ENCODE measurements at regions not wholly inside any gene's neighbourhood (a gene's known extent, or its start where the extent isn't known, plus 50 kb on each side); places are given as distances from the start of the nearest gene placed in this dataset.

GRCh38 chr20:37577981-37578380, 50.3 kb upstream of the BLCAP start:
- dilution Hi-C loops (cut with MboI; ENCODE audit: extremely low pct_ligation_motif_present, low sequenced_read_pairs), result no loop called here
- BruUV-seq (replicated peaks), result no TSS peak
- intact Hi-C loops (cut with micrococcal nuclease), result loop anchor here (10.0 kb wide), 1 partner anchor 903 kb away; no protein-coding TSS in a partner anchor
- DNase-seq (ENCODE audit: low read depth, low spot score), result no peak
- H3K79me2 ChIP-seq (ENCODE audit: control insufficient read depth, insufficient read depth, low read length), result no peaks in the 10 kb centered on the region
- FAIRE-seq, result no peak
- no peaks in the 10 kb centered on the region for H3K9me1 ChIP-seq (replicated peaks; ENCODE audit: control insufficient read depth, extremely low read depth, insufficient read depth, low read length)
- ChIA-PET CTCF (no interaction called here), POLR2A (no interaction called here)
- no peak overlapping the region for H3K27ac ChIP-seq (ENCODE audit: insufficient read depth, low read depth, low read length)
- H3K36me3 ChIP-seq (ENCODE audit: control insufficient read depth in 2 of 2, extremely low read depth in 1 of 2, insufficient read depth in 2 of 2, low read length in 2 of 2), result no peaks in the 10 kb centered on the region
- H3K4me1 ChIP-seq (ENCODE audit: control insufficient read depth, extremely low read depth, insufficient read depth, low read length), result no peaks in the 10 kb centered on the region
- TF ChIP-seq MYC (IDR thresholded peaks at IDR 0.05; ENCODE audit: low read depth, low read length) (no peak), POLR2A (IDR thresholded peaks at IDR 0.05; ENCODE audit: low read depth, low read length) (no peak), JUN (IDR thresholded peaks at IDR 0.05; ENCODE audit: borderline replicate concordance, insufficient read depth, insufficient read length, low read depth) (no peak)
- TF ChIP-seq, protein P1, sequence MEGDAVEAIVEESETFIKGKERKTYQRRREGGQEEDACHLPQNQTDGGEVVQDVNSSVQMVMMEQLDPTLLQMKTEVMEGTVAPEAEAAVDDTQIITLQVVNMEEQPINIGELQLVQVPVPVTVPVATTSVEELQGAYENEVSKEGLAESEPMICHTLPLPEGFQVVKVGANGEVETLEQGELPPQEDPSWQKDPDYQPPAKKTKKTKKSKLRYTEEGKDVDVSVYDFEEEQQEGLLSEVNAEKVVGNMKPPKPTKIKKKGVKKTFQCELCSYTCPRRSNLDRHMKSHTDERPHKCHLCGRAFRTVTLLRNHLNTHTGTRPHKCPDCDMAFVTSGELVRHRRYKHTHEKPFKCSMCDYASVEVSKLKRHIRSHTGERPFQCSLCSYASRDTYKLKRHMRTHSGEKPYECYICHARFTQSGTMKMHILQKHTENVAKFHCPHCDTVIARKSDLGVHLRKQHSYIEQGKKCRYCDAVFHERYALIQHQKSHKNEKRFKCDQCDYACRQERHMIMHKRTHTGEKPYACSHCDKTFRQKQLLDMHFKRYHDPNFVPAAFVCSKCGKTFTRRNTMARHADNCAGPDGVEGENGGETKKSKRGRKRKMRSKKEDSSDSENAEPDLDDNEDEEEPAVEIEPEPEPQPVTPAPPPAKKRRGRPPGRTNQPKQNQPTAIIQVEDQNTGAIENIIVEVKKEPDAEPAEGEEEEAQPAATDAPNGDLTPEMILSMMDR (IDR thresholded peaks at IDR 0.05; ENCODE audit: extremely low read depth in 1 of 2, insufficient read depth in 1 of 2, low read depth in 1 of 2, low read length in 2 of 2), result no peak
- no peaks in the 10 kb centered on the region for H3K9me3 ChIP-seq (replicated peaks; ENCODE audit: control insufficient read depth, insufficient read depth, low read length)
- H3K4me3 ChIP-seq (replicated peaks in 1 of 3; ENCODE audit: insufficient read depth in 1 of 3, low read depth in 1 of 3, low read length in 3 of 3), result no peak overlapping the region
- H3K4me2 ChIP-seq (ENCODE audit: insufficient read depth, low read length), result no peak overlapping the region
- H3K9ac ChIP-seq (replicated peaks; ENCODE audit: extremely low read depth, insufficient read depth, low read length), result no peak overlapping the region
- no peak overlapping the region for H2AFZ ChIP-seq (ENCODE audit: low read depth, low read length)
- H4K20me1 ChIP-seq (replicated peaks; ENCODE audit: control insufficient read depth, extremely low read depth, insufficient read depth, low read length), result no peaks in the 10 kb centered on the region
- no peaks in the 10 kb centered on the region for H3K27me3 ChIP-seq (ENCODE audit: control insufficient read depth in 2 of 2, insufficient read depth in 2 of 2, low read length in 2 of 2)
